ENCODE measurements at regions not wholly inside any gene's neighbourhood (a gene's known extent, or its start where the extent isn't known, plus 50 kb on each side); places are given as distances from the start of the nearest gene placed in this dataset.

- DNase-seq = no peak
Observed at GRCh38 chr3:115332998-115333397, 185.9 kb upstream of the ZBTB20 start.

GRCh38 chr3:115336836-115337235 lies 189.7 kb upstream of the ZBTB20 start:
- no peak for DNase-seq

DNA sequence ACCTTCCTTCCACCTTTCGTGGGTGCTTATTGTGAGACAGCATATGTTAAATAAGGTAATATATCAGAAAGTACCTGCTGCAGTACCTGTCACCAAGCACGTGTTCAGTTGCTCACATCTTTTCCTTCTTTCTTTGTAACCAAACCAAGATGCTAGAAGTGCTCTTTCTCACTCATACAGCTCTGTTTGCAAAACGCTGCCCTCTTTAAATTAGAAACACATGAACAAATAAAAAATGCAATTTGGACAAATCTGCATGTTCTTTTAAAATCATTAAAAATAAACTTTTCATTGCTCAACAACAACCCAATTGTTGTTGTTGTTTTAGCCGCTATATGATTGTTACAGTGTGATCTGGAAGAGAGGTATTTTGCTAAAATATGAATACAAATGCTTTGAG lies 193.5 kb upstream of the ZBTB20 start:
- DNase-seq = no peak

DNA sequence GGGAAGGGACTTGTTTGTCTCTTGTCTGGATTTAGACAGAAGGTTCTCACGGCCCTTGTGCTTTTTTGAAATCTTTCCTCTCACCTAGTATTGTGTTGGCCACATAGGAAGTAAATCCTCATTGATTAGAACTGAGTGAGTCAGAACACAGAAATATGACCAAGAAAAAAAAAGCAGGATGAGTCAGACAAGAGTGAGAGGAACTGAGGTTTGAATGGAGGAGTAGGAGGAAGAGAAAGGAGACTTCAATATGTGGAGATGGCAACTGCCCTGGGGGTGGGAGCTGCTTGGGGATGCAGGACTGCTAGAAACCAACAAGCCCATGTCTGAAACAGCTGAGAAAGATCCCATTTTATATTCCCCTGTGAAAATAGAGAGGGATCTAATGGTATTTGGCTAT lies 194.1 kb upstream of the ZBTB20 start:
- DNase-seq = no peak

GRCh38 chr3:115347737-115348136 lies 200.6 kb upstream of the ZBTB20 start:
- DNase-seq = no peak

DNA sequence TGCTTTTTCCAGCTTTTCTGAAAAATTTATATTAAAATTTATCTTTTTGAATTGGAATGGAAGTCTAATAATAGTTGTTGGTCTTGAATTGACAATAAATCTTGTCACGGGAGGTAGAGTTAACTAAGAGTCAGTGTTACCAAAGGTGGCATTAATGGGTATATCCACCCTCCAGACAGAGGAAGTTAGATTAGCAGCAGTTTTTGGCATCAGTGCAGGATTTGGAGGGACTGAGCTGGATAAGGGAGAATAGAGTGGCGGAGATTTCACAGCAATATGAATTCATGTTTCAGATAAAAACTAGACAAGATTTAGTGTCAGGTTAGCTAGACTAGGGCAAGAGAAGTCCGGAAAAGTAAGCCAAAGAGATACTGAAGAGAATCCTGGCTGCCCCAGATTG lies 201.3 kb upstream of the ZBTB20 start:
- DNase-seq = no peak

DNA sequence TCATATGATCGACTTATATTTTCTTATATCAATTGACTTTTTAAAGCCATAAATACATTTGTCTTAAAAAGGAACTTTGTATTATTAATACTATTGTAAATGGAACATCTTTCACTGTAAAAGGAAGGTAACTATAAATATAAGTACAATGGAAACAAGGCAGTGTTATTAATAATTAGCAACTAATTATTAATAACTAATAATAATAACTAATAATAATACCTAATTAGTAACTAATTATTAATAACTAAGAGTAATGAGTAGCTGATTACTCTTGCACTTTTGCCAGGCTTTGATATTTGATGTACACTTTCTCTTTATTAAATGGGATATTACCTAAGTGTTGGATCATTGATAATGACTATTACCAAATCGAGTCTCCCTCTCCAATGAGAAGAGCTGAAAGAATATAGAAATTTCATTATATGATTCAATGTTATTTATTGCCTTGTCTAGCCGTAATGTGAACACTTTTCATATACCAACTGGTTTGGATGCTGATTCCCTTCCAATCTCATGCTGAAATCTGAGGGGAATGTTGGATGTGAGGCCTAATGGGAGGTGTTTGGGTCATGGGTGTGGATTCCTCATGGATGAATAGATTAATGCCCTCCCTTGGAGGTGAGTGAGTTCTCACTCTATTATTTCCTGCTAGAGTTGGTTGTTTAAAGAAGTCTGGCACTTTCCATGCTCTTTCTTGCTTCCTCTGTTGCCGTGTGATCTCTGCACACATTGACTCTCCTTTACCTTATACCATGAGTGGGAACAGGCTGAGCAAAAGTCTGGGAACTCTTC lies 202.1 kb upstream of the ZBTB20 start:
- no peak for DNase-seq

DNA sequence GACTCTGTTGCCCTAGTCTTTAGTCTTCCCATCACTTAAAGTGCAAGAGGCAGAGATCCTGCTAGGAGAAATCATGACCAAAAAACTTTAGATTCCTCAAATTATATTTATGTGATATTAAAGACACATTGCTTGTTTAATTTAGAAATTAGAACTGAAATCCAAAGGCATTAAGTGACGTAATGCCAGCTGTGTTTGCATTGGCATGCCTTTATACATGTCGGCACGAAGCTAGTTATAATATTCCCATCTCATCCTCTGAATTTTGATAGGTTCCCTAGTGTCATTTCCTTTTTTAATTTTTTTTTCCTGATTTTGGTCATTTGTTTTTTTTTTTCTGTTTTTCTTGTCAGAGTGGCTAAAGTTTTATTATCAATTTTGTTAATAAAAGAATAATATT lies 203.5 kb upstream of the ZBTB20 start:
- DNase-seq = no peak

DNA sequence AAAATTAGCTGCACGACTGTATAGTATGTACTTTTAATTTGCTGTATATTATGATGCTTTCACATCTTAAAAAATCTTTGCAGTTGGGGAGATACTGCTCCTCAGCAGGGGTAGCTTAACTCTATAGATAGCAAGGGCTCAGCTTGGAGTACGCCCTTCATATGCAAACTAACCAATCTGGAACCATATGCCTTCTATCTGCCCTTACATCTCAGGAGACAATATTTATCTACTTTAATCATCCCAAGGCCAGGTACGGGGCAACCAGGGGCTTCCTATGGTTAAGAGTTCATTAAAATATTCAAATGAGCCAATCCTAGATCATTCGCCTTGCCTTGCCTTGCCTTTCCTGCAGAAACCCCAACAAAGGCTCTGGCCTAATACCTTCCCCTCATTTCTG lies 204.1 kb upstream of the ZBTB20 start:
- no peak for DNase-seq

- DNase-seq = no peak
Observed at GRCh38 chr3:115354010-115354409, 206.9 kb upstream of the ZBTB20 start.

DNA sequence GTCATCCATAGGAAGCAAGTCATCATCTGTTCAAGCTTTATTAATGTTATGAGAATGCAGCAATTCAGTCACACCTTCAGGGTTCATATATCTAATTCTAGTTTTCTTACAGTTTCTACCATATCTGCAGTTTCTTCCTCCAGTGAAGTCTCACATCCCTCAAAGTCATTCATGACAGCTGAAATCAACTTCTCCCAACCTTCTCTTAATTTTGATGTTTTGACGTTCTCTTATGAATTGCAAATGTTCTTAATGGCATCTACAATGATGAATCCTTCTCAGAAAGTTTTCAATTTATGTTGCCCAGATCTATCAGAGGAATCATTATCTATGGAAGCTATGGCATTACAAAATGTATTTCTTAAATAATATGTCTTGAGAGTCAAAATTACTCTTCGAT lies 210.4 kb upstream of the ZBTB20 start:
- DNase-seq = no peak

GRCh38 chr3:115359536-115359935 lies 212.4 kb upstream of the ZBTB20 start:
- peak; percentile 11 for DNase-seq

DNA sequence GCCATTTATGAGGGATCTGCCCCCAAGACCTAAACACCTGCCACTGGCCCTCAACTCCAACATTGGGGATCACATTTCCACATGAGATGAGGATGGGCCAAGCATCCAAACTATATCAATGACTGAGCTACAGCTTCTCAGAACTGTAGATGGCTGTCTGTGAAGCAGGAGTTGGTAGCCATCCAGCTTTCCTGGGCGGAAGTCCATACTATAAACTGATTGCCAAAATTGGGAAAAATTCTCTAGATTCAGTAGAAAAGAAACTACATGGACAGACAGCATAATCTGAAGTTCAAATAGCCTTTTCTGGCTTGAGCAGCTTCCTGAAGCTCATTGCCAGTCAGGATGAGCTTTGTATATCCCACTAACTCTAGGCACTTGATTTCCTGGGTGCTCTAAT lies 214.7 kb upstream of the ZBTB20 start:
- DNase-seq = no peak

GRCh38 chr3:115363071-115363470 lies 216.0 kb upstream of the ZBTB20 start:
- no peak for DNase-seq

- DNase-seq = no peak
Observed at GRCh38 chr3:115369021-115369420, 221.9 kb upstream of the ZBTB20 start.

- no peak for DNase-seq
Observed at GRCh38 chr3:115375362-115375761, 228.3 kb upstream of the ZBTB20 start.

- no peak for DNase-seq
Observed at GRCh38 chr3:115380883-115381572, 233.9 kb upstream of the ZBTB20 start.

- DNase-seq = peak; percentile 10
Observed at GRCh38 chr3:115381573-115381912, 234.5 kb upstream of the ZBTB20 start.

GRCh38 chr3:115381931-115382330 lies 234.8 kb upstream of the ZBTB20 start:
- no peak for DNase-seq

- no peak for DNase-seq
Observed at GRCh38 chr3:115384381-115384780, 237.3 kb upstream of the ZBTB20 start.

- no peak for DNase-seq
Observed at GRCh38 chr3:115385774-115386730, 237.3 kb upstream of the GAP43 start.

DNA sequence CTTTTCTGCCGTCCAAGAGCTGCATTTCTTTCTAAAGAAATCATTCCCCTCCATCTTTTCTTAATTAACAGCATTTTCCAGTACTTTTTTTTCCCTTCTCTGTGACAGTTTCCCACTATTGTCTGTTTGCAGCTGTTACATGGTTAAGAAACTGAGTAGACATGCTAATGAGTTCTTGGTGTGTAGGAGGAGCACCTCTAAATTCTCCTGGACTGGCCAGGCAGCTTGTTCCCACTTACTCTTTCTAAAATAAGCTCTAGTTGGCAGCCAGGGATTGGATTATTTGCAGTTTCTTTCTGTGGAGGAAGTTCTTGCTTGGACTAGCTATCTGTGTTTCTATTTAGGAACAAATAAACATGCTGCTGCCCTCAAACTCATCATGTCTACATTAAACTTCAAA lies 235.1 kb upstream of the GAP43 start:
- DNase-seq = no peak

- no peak for DNase-seq
Observed at GRCh38 chr3:115388811-115389210, 234.5 kb upstream of the GAP43 start.

- no peak for DNase-seq
Observed at GRCh38 chr3:115396801-115397200, 226.5 kb upstream of the GAP43 start.

All from DMS79 treated with DMSO at 0.1 percent for 48 hours (cell line).